ENCODE measurements at regions not wholly inside any gene's neighbourhood (a gene's known extent, or its start where the extent isn't known, plus 50 kb on each side); places are given as distances from the start of the nearest gene placed in this dataset.

DNA sequence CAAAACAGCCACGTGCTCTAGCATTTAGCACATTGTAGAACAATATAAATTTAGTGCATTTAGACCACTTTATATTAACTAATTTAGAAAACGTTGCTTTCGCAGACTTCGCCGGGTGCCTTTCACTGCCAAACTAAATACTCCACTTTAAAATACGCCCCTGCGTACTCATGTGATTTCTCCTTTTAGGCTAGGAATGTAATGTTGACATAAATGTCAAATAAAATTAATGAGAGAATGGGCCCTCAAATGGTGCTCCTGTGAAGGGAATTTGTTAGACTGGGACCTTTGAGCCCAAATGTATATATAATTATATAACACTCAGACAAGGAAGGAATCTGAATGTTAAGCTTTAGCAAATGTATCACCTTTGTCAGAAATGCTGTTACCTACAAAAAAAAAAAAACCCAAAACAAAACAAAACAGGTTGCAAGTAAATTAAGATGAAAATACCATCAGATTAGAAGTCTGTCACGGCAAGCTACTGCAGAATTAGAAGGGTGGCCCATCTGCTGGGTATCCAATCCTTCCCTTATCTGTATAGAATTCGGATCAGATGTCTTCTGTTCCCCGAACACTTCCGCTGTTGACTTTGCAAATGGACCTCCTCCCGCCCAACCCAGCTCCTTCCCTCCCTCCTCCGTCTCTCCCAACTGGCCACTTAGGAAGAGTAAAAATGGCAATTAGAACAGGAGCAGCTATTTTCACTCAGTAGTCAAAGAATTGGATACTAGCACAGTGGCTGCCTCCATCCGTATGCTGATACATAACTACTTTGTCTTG, 159.3 kb upstream of the FOXN3 start:
- Histone ChIP-seq H3K36me3 (replicated peaks in 1 of 2; ENCODE audit: control insufficient read depth in 2 of 2, insufficient read depth in 2 of 2, low read length in 2 of 2) (no peaks in the 10 kb centered on the region), H2BK15ac (ENCODE audit: low read length) (no peak overlapping the region), H2AK5ac (ENCODE audit: low read depth, low read length) (no peak overlapping the region), H3K27me3 (ENCODE audit: control insufficient read depth in 3 of 3, insufficient read depth in 3 of 3, low read depth in 1 of 3, low read length in 3 of 3) (no peaks in the 10 kb centered on the region), H2BK5ac (ENCODE audit: low read length) (no peak overlapping the region), H2BK120ac (ENCODE audit: low read depth, low read length) (no peak overlapping the region), H3K4me1 (ENCODE audit: control insufficient read depth in 2 of 2, insufficient read depth in 1 of 2, low read depth in 1 of 2, low read length in 2 of 2) (peaks cover 2 to 5% of the 10 kb centered on the region in 2 donors), H3K4me2 (ENCODE audit: insufficient read depth, low read length, poor library complexity, severe bottlenecking) (no peak overlapping the region), H3K4ac (ENCODE audit: low read length) (no peak overlapping the region), H3K9ac (ENCODE audit: low read depth, low read length, poor library complexity) (no peak overlapping the region), H2AFZ (ENCODE audit: low read length) (no peak overlapping the region), H3K14ac (ENCODE audit: low read length) (no peak overlapping the region), H3K27ac (replicated peaks; ENCODE audit: low read length) (no peak overlapping the region), H3K4me3 (ENCODE audit: low read length in 2 of 2) (no peak overlapping the region), H3K9me3 (replicated peaks in 1 of 2; ENCODE audit: control insufficient read depth in 2 of 2, insufficient read depth in 1 of 2, low read depth in 1 of 2, low read length in 2 of 2) (no peaks in the 10 kb centered on the region), H3K23ac (ENCODE audit: low read depth, low read length, poor library complexity) (no peak overlapping the region), H4K91ac (ENCODE audit: low read depth, low read length, poor library complexity) (no peak overlapping the region), H3K18ac (ENCODE audit: low read length) (no peak overlapping the region), H2BK12ac (ENCODE audit: low read length) (no peak overlapping the region), H4K8ac (ENCODE audit: low read depth, low read length) (no peak overlapping the region), H3K79me1 (ENCODE audit: low read depth, low read length) (no peaks in the 10 kb centered on the region)
- no peak for DNase-seq (ENCODE audit: low spot score)
- WGBS, 2 donors (ENCODE audit: extremely low coverage in 2 of 2, insufficient read length in 2 of 2, insufficient replicate concordance in 1 of 2), result no CpG with 5 or more reads among the region's 14 CpGs

DNA sequence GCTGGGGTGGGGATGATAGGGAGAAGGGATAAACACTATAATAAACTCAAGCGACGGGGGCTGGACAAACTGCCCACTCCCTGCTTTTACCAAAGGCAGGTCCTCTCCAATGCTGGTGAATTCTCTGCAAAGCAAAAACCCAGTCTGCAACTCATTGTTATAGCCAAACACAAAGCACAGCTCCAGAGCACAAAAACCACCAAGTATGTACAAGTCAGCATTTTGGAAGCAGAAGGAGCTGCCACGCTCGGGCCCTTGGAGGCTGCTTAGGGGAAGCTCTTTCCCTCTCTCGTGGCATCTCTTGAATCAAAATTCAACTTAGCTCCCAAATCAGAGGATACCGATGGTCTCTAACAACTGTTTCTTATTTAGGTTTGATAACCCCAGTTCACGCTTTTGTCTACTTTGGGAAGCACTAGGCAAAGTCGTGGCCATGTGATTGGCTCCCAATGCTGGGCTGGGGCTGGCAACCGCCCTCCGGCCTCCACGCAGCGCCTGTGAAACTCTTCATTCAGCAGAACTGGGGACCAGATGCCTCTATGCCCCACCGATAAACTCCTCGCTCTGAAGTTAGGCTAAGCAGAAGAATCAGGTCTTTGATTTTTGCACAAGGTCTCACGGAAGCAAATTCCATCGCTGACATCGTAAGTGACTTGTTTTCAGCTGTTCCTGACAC, 158.5 kb upstream of the FOXN3 start:
- no peak overlapping the region for H4K91ac ChIP-seq (ENCODE audit: low read depth, low read length, poor library complexity)
- H3K36me3 ChIP-seq (replicated peaks in 1 of 2; ENCODE audit: control insufficient read depth in 2 of 2, insufficient read depth in 2 of 2, low read length in 2 of 2), result no peaks in the 10 kb centered on the region
- H2BK5ac ChIP-seq (ENCODE audit: low read length), result no peak overlapping the region
- H3K18ac ChIP-seq (ENCODE audit: low read length), result no peak overlapping the region
- peaks cover 2 to 5% of the 10 kb centered on the region in 2 donors for H3K4me1 ChIP-seq (ENCODE audit: control insufficient read depth in 2 of 2, insufficient read depth in 1 of 2, low read depth in 1 of 2, low read length in 2 of 2)
- H3K27me3 ChIP-seq (ENCODE audit: control insufficient read depth in 3 of 3, insufficient read depth in 3 of 3, low read depth in 1 of 3, low read length in 3 of 3), result no peaks in the 10 kb centered on the region
- H3K79me1 ChIP-seq (ENCODE audit: low read depth, low read length), result no peaks in the 10 kb centered on the region
- H3K14ac ChIP-seq (ENCODE audit: low read length), result no peak overlapping the region
- no CpG with 5 or more reads among the region's 17 CpGs for WGBS, 2 donors (ENCODE audit: extremely low coverage in 2 of 2, insufficient read length in 2 of 2, insufficient replicate concordance in 1 of 2)
- no peak overlapping the region for H3K9ac ChIP-seq (ENCODE audit: low read depth, low read length, poor library complexity)
- H2BK15ac ChIP-seq (ENCODE audit: low read length), result no peak overlapping the region
- H4K8ac ChIP-seq (ENCODE audit: low read depth, low read length), result no peak overlapping the region
- no peak overlapping the region for H3K4me3 ChIP-seq (ENCODE audit: low read length in 2 of 2)
- no peak overlapping the region for H2AK5ac ChIP-seq (ENCODE audit: low read depth, low read length)
- no peak overlapping the region for H3K4me2 ChIP-seq (ENCODE audit: insufficient read depth, low read length, poor library complexity, severe bottlenecking)
- no peaks in the 10 kb centered on the region for H3K9me3 ChIP-seq (replicated peaks in 1 of 2; ENCODE audit: control insufficient read depth in 2 of 2, insufficient read depth in 1 of 2, low read depth in 1 of 2, low read length in 2 of 2)
- no peak overlapping the region for H3K27ac ChIP-seq (replicated peaks; ENCODE audit: low read length)
- no peak overlapping the region for H2BK120ac ChIP-seq (ENCODE audit: low read depth, low read length)
- H3K4ac ChIP-seq (ENCODE audit: low read length), result no peak overlapping the region
- no peak for DNase-seq (ENCODE audit: low spot score)
- no peak overlapping the region for H2BK12ac ChIP-seq (ENCODE audit: low read length)
- H3K23ac ChIP-seq (ENCODE audit: low read depth, low read length, poor library complexity), result no peak overlapping the region
- H2AFZ ChIP-seq (ENCODE audit: low read length), result no peak overlapping the region

DNA sequence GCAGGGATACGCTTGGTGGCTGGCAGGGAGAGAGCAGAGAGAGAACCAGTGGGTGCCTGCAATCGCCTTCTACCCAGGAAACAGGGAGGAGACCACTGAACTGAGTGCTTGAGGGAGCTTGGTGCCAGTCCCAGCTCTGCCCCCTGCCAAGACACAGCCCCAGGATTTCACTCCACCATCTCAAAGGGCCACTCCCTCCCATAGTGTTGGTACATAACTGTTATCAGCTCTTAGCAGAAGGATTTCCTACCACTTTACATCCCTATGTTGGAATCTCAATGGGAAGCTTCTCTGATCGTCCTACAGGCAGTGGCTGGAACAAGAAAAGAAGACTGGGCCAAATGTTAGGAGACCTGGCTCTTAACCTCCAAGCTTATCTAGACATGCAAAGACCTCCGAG, 157.4 kb upstream of the FOXN3 start:
- Histone ChIP-seq H3K4ac (ENCODE audit: low read length) (no peak overlapping the region), H2BK12ac (ENCODE audit: low read length) (no peak overlapping the region), H3K23ac (ENCODE audit: low read depth, low read length, poor library complexity) (no peak overlapping the region), H3K9ac (ENCODE audit: low read depth, low read length, poor library complexity) (no peak overlapping the region), H3K9me3 (replicated peaks in 1 of 2; ENCODE audit: control insufficient read depth in 2 of 2, insufficient read depth in 1 of 2, low read depth in 1 of 2, low read length in 2 of 2) (no peaks in the 10 kb centered on the region), H3K18ac (ENCODE audit: low read length) (no peak overlapping the region), H2BK120ac (ENCODE audit: low read depth, low read length) (no peak overlapping the region), H2BK5ac (ENCODE audit: low read length) (no peak overlapping the region), H3K36me3 (replicated peaks in 1 of 2; ENCODE audit: control insufficient read depth in 2 of 2, insufficient read depth in 2 of 2, low read length in 2 of 2) (no peaks in the 10 kb centered on the region), H3K4me3 (ENCODE audit: low read length in 2 of 2) (no peak overlapping the region), H3K4me2 (ENCODE audit: insufficient read depth, low read length, poor library complexity, severe bottlenecking) (no peak overlapping the region), H3K27me3 (ENCODE audit: control insufficient read depth in 3 of 3, insufficient read depth in 3 of 3, low read depth in 1 of 3, low read length in 3 of 3) (no peaks in the 10 kb centered on the region), H3K79me1 (ENCODE audit: low read depth, low read length) (no peaks in the 10 kb centered on the region), H2BK15ac (ENCODE audit: low read length) (no peak overlapping the region), H3K14ac (ENCODE audit: low read length) (no peak overlapping the region), H4K91ac (ENCODE audit: low read depth, low read length, poor library complexity) (no peak overlapping the region), H2AFZ (ENCODE audit: low read length) (no peak overlapping the region), H3K27ac (replicated peaks; ENCODE audit: low read length) (no peak overlapping the region), H4K8ac (ENCODE audit: low read depth, low read length) (no peak overlapping the region), H3K4me1 (ENCODE audit: control insufficient read depth in 2 of 2, insufficient read depth in 1 of 2, low read depth in 1 of 2, low read length in 2 of 2) (peaks cover 2 to 5% of the 10 kb centered on the region in 2 donors), H2AK5ac (ENCODE audit: low read depth, low read length) (no peak overlapping the region)
- DNase-seq (ENCODE audit: low spot score), result no peak
- no CpG with 5 or more reads among the region's 4 CpGs for WGBS, 2 donors (ENCODE audit: extremely low coverage in 2 of 2, insufficient read length in 2 of 2, insufficient replicate concordance in 1 of 2)

DNA sequence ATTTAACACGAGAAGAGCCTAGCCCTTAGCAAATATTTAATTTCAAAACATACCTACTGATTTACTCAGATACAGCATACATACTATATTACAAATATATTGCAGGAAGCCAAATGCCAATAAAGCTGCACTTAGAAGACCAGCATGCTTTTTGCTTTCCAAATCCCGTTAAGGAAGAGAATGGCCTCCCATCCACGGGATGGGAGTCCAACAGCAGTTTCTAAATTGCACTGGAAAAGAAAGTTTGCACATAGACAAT, 156.3 kb upstream of the FOXN3 start:
- no peak overlapping the region for H2BK120ac ChIP-seq (ENCODE audit: low read depth, low read length)
- no peak overlapping the region for H3K4ac ChIP-seq (ENCODE audit: low read length)
- H3K36me3 ChIP-seq (replicated peaks in 1 of 2; ENCODE audit: control insufficient read depth in 2 of 2, insufficient read depth in 2 of 2, low read length in 2 of 2), result no peaks in the 10 kb centered on the region
- H3K9ac ChIP-seq (ENCODE audit: low read depth, low read length, poor library complexity), result no peak overlapping the region
- no peak overlapping the region for H2AFZ ChIP-seq (ENCODE audit: low read length)
- H2BK15ac ChIP-seq (ENCODE audit: low read length), result no peak overlapping the region
- H3K4me2 ChIP-seq (ENCODE audit: insufficient read depth, low read length, poor library complexity, severe bottlenecking), result no peak overlapping the region
- no peak overlapping the region for H4K8ac ChIP-seq (ENCODE audit: low read depth, low read length)
- H3K27me3 ChIP-seq (ENCODE audit: control insufficient read depth in 3 of 3, insufficient read depth in 3 of 3, low read depth in 1 of 3, low read length in 3 of 3), result no peaks in the 10 kb centered on the region
- DNase-seq (ENCODE audit: low spot score), result no peak
- H3K14ac ChIP-seq (ENCODE audit: low read length), result no peak overlapping the region
- no peaks in the 10 kb centered on the region for H3K9me3 ChIP-seq (replicated peaks in 1 of 2; ENCODE audit: control insufficient read depth in 2 of 2, insufficient read depth in 1 of 2, low read depth in 1 of 2, low read length in 2 of 2)
- WGBS, 2 donors (ENCODE audit: extremely low coverage in 2 of 2, insufficient read length in 2 of 2, insufficient replicate concordance in 1 of 2), result no CpG with 5 or more reads among the region's 3 CpGs
- no peak overlapping the region for H3K23ac ChIP-seq (ENCODE audit: low read depth, low read length, poor library complexity)
- no peak overlapping the region for H2AK5ac ChIP-seq (ENCODE audit: low read depth, low read length)
- H2BK5ac ChIP-seq (ENCODE audit: low read length), result no peak overlapping the region
- H3K4me3 ChIP-seq (ENCODE audit: low read length in 2 of 2), result no peak overlapping the region
- no peak overlapping the region for H3K18ac ChIP-seq (ENCODE audit: low read length)
- no peaks in the 10 kb centered on the region for H3K79me1 ChIP-seq (ENCODE audit: low read depth, low read length)
- no peak overlapping the region for H3K27ac ChIP-seq (replicated peaks; ENCODE audit: low read length)
- H2BK12ac ChIP-seq (ENCODE audit: low read length), result no peak overlapping the region
- H4K91ac ChIP-seq (ENCODE audit: low read depth, low read length, poor library complexity), result no peak overlapping the region
- peaks cover 2 to 5% of the 10 kb centered on the region in 2 donors for H3K4me1 ChIP-seq (ENCODE audit: control insufficient read depth in 2 of 2, insufficient read depth in 1 of 2, low read depth in 1 of 2, low read length in 2 of 2)

Measured in neuronal stem cell (in vitro differentiated cells).